ENCODE measurements at regions not wholly inside any gene's neighbourhood (a gene's known extent, or its start where the extent isn't known, plus 50 kb on each side); places are given as distances from the start of the nearest gene placed in this dataset.
"Not testable (repeated sequence)": the region's sequence is repeated elsewhere in the genome, so short reads cannot be mapped to it uniquely, and the experiment has no call there.

- DNase-seq (ENCODE audit: low read depth) = no peak
Measured at GRCh38 chr10:14425034-14425433, 94.3 kb upstream of the FRMD4A start.

- DNase-seq (ENCODE audit: low read depth) = no peak
Measured at GRCh38 chr10:14423111-14423744, 92.5 kb upstream of the FRMD4A start.

- no peak for DNase-seq (ENCODE audit: low read depth)
Measured at GRCh38 chr10:14422431-14422830, 91.7 kb upstream of the FRMD4A start.

GRCh38 chr10:14421941-14422340 lies 91.2 kb upstream of the FRMD4A start:
- DNase-seq (ENCODE audit: low read depth) = no peak

- DNase-seq (ENCODE audit: low read depth) = not testable (repeated sequence)
Measured at GRCh38 chr10:14417336-14417735, 86.6 kb upstream of the FRMD4A start.

GRCh38 chr10:14416308-14416700 lies 85.6 kb upstream of the FRMD4A start:
- DNase-seq (ENCODE audit: low read depth) = peak; percentile 73

GRCh38 chr10:14415676-14416307 lies 85.1 kb upstream of the FRMD4A start:
- no peak for DNase-seq (ENCODE audit: low read depth)

GRCh38 chr10:14414901-14415300 lies 84.2 kb upstream of the FRMD4A start:
- peak; percentile 86 for DNase-seq (ENCODE audit: low read depth)

GRCh38 chr10:14413523-14413922 lies 82.8 kb upstream of the FRMD4A start:
- DNase-seq (ENCODE audit: low read depth) = no peak

GRCh38 chr10:14412624-14413023 lies 81.9 kb upstream of the FRMD4A start:
- peak; percentile 47 for DNase-seq (ENCODE audit: low read depth)

GRCh38 chr10:14409856-14410458 lies 79.2 kb upstream of the FRMD4A start:
- no peak for DNase-seq (ENCODE audit: low read depth)

- DNase-seq (ENCODE audit: low read depth) = no peak
Measured at GRCh38 chr10:14409247-14409646, 78.5 kb upstream of the FRMD4A start.

- DNase-seq (ENCODE audit: low read depth) = no peak
Measured at GRCh38 chr10:14408139-14408538, 77.4 kb upstream of the FRMD4A start.

- no peak for DNase-seq (ENCODE audit: low read depth)
Measured at GRCh38 chr10:14407567-14407966, 76.8 kb upstream of the FRMD4A start.

GRCh38 chr10:14405076-14406065 lies 74.6 kb upstream of the FRMD4A start:
- peak; percentile 96 for DNase-seq (ENCODE audit: low read depth)

GRCh38 chr10:14403881-14404623 lies 73.3 kb upstream of the FRMD4A start:
- peak; percentile 73 for DNase-seq (ENCODE audit: low read depth)

- DNase-seq (ENCODE audit: low read depth) = no peak
Measured at GRCh38 chr10:14403359-14403758, 72.6 kb upstream of the FRMD4A start.

- DNase-seq (ENCODE audit: low read depth) = peak; percentile 62
Measured at GRCh38 chr10:14399641-14400040, 68.9 kb upstream of the FRMD4A start.

GRCh38 chr10:14397066-14397465 lies 66.3 kb upstream of the FRMD4A start:
- DNase-seq (ENCODE audit: low read depth) = peak; percentile 100

GRCh38 chr10:14396411-14397048 lies 65.8 kb upstream of the FRMD4A start:
- DNase-seq (ENCODE audit: low read depth) = no peak

- no peak for DNase-seq (ENCODE audit: low read depth)
Measured at GRCh38 chr10:14394179-14394578, 63.5 kb upstream of the FRMD4A start.
